ENCODE measurements at regions not wholly inside any gene's neighbourhood (a gene's known extent, or its start where the extent isn't known, plus 50 kb on each side); places are given as distances from the start of the nearest gene placed in this dataset.

- TF ChIP-seq EZH2 (IDR thresholded peaks at IDR 0.05; ENCODE audit: borderline replicate concordance, insufficient read depth, low read length, poor library complexity, severe bottlenecking) (no peak), CTCF (IDR thresholded peaks at IDR 0.05; ENCODE audit: poor library complexity, severe bottlenecking) (no peak), RAD21 (conservative IDR thresholded peaks at IDR 0.05) (no peak), TAF1 (IDR thresholded peaks at IDR 0.05; ENCODE audit: low read depth) (no peak), POLR2AphosphoS5 (IDR thresholded peaks at IDR 0.05) (no peak)
These were observed 301.7 kb downstream of the ATPSCKMT start for GRCh38 chr5:9947944-9948343.

Data from neural cell (in vitro differentiated cells).